ENCODE measurements at regions not wholly inside any gene's neighbourhood (a gene's known extent, or its start where the extent isn't known, plus 50 kb on each side); places are given as distances from the start of the nearest gene placed in this dataset.

- TF ChIP-seq YY1 (IDR thresholded peaks at IDR 0.05; ENCODE audit: insufficient read depth, insufficient read length) = no peak
- no peak for TF ChIP-seq ZNF274 (IDR thresholded peaks at IDR 0.05; ENCODE audit: low read depth, low read length)
- TF ChIP-seq SUZ12 (IDR thresholded peaks at IDR 0.05; ENCODE audit: extremely low read depth, insufficient read depth, insufficient read length) = no peak
Measured at GRCh38 chr7:25319707-25320106, 91.4 kb upstream of the NPVF start.

Measured in NT2/D1 (cell line).